ENCODE measurements at regions not wholly inside any gene's neighbourhood (a gene's known extent, or its start where the extent isn't known, plus 50 kb on each side); places are given as distances from the start of the nearest gene placed in this dataset.

GRCh38 chr2:136324966-136325365, 207.0 kb upstream of the CXCR4 start:
- BruUV-seq (replicated peaks): no TSS peak
- TF ChIP-seq CTCF (conservative IDR thresholded peaks at IDR 0.05; ENCODE audit: low read length) (no peak), EZH2phosphoT487 (IDR thresholded peaks at IDR 0.05; ENCODE audit: borderline replicate concordance, low read depth, low read length) (no peak)

GRCh38 chr2:136323935-136324334, 206.0 kb upstream of the CXCR4 start:
- Histone ChIP-seq H3K9me2 (ENCODE audit: insufficient read depth, low read length) (no peaks in the 10 kb centered on the region), H3K36me3 (ENCODE audit: insufficient read depth, low read length) (no peaks in the 10 kb centered on the region), H3K9me3 (ENCODE audit: low read length) (no peaks in the 10 kb centered on the region), H3K4me3 (ENCODE audit: low read depth, low read length, poor library complexity, severe bottlenecking) (peak overlapping the region; percentile 54), H4K20me1 (ENCODE audit: insufficient read depth, low read length) (no peaks in the 10 kb centered on the region), H3K4me2 (ENCODE audit: low read length) (peak overlapping the region; percentile 91), H2AFZ (ENCODE audit: low read length) (peak overlapping the region; percentile 97), H3K27ac (ENCODE audit: low read depth, low read length, poor library complexity, severe bottlenecking) (peak overlapping the region; percentile 81), H3K79me2 (ENCODE audit: insufficient read depth, low read depth, low read length) (no peaks in the 10 kb centered on the region), H3K4me1 (ENCODE audit: insufficient read depth, low read length, poor library complexity, severe bottlenecking) (peaks cover 76% of the 10 kb centered on the region)
- ChIA-PET POLR2A (interaction anchor here (1.0 kb wide), 1 partner anchor 55 kb away, joined by 3 read pairs; no protein-coding TSS in a partner anchor), CTCF (ENCODE audit: unreplicated experiment) (interaction anchor here (1.4 kb wide), 1 partner anchor 18 kb away, joined by 4 read pairs; no protein-coding TSS in a partner anchor)
- intact Hi-C loops (cut with micrococcal nuclease; ENCODE audit: unreplicated experiment): no loop called here
- TF ChIP-seq CTCF (conservative IDR thresholded peaks at IDR 0.05; ENCODE audit: low read length): no peak
- no peak for TF ChIP-seq EZH2phosphoT487 (IDR thresholded peaks at IDR 0.05; ENCODE audit: borderline replicate concordance, low read depth, low read length)
- peak; percentile 57 for DNase-seq (ENCODE audit: low spot score)
- BruUV-seq (replicated peaks): no TSS peak

More at GRCh38 chr2:136324966-136325365, 207.0 kb upstream of the CXCR4 start:
- Histone ChIP-seq H4K20me1 (ENCODE audit: insufficient read depth, low read length) (no peaks in the 10 kb centered on the region), H3K4me3 (ENCODE audit: low read depth, low read length, poor library complexity, severe bottlenecking) (peak overlapping the region; percentile 54), H3K36me3 (ENCODE audit: insufficient read depth, low read length) (no peaks in the 10 kb centered on the region), H2AFZ (ENCODE audit: low read length) (peak overlapping the region; percentile 97), H3K27ac (ENCODE audit: low read depth, low read length, poor library complexity, severe bottlenecking) (peak overlapping the region; percentile 81), H3K4me2 (ENCODE audit: low read length) (peak overlapping the region; percentile 91), H3K4me1 (ENCODE audit: insufficient read depth, low read length, poor library complexity, severe bottlenecking) (peaks cover 69% of the 10 kb centered on the region), H3K9me3 (ENCODE audit: low read length) (no peaks in the 10 kb centered on the region), H3K79me2 (ENCODE audit: insufficient read depth, low read depth, low read length) (no peaks in the 10 kb centered on the region), H3K9me2 (ENCODE audit: insufficient read depth, low read length) (no peaks in the 10 kb centered on the region)
- intact Hi-C loops (cut with micrococcal nuclease; ENCODE audit: unreplicated experiment): loop anchor here (5.0 kb wide), 1 partner anchor 208 kb away; the partner anchor contains the start of gene CXCR4
- POLR2A ChIA-PET: interaction anchor here (0.5 to 1.2 kb wide), 5 partner anchors 12 to 105 kb away, joined by 3 to 4 read pairs (median 3); no protein-coding TSS in a partner anchor
- CTCF ChIA-PET (ENCODE audit: unreplicated experiment): interaction anchor here (1.4 kb wide), 1 partner anchor 19 kb away, joined by 4 read pairs; no protein-coding TSS in a partner anchor
- DNase-seq (ENCODE audit: low spot score): peak; percentile 45

- Histone ChIP-seq H3K4me2 (ENCODE audit: low read length) (peak overlapping the region; percentile 39), H4K20me1 (ENCODE audit: insufficient read depth, low read length) (no peaks in the 10 kb centered on the region), H3K27ac (ENCODE audit: low read depth, low read length, poor library complexity, severe bottlenecking) (peak overlapping the region; percentile 81), H3K36me3 (ENCODE audit: insufficient read depth, low read length) (no peaks in the 10 kb centered on the region), H3K4me3 (ENCODE audit: low read depth, low read length, poor library complexity, severe bottlenecking) (no peak overlapping the region), H3K9me3 (ENCODE audit: low read length) (no peaks in the 10 kb centered on the region), H3K79me2 (ENCODE audit: insufficient read depth, low read depth, low read length) (no peaks in the 10 kb centered on the region), H3K4me1 (ENCODE audit: insufficient read depth, low read length, poor library complexity, severe bottlenecking) (peaks cover 70% of the 10 kb centered on the region), H3K9me2 (ENCODE audit: insufficient read depth, low read length) (no peaks in the 10 kb centered on the region), H2AFZ (ENCODE audit: low read length) (peak overlapping the region; percentile 97)
- no peak for TF ChIP-seq CTCF (conservative IDR thresholded peaks at IDR 0.05; ENCODE audit: low read length)
- POLR2A ChIA-PET: interaction anchor here (0.8 to 1.7 kb wide), 6 partner anchors 10 to 193 kb away, joined by 3 to 18 read pairs (median 4); no protein-coding TSS in a partner anchor
- CTCF ChIA-PET (ENCODE audit: unreplicated experiment): no interaction called here
- intact Hi-C loops (cut with micrococcal nuclease; ENCODE audit: unreplicated experiment): no loop called here
- no TSS peak for BruUV-seq (replicated peaks)
- no peak for DNase-seq (ENCODE audit: low spot score)
These were observed 205.2 kb upstream of the CXCR4 start for GRCh38 chr2:136323195-136323594.
